Neural crest cell (in vitro differentiated cells): ENCODE measurements at regions not wholly inside any gene's neighbourhood (a gene's known extent, or its start where the extent isn't known, plus 50 kb on each side); places are given as distances from the start of the nearest gene placed in this dataset.
A peak's percentile ranks its signal among the peaks of the same experiment; 100 is the strongest.

Experiments used
- DNase-seq: peaks from one replicate; pipeline ENCODE4 v3.0.0; 2021; ENCODE audit warnings: low read depth, mixed read lengths, low spot score
- H3K27ac Mint-ChIP-seq: one replicate; pipeline ENCODE4 v1.8.0; 2021; ENCODE audit warnings: mild to moderate bottlenecking, mixed read lengths; ENCODE audit not compliant: unreplicated experiment
- H3K27me3 Mint-ChIP-seq: 2 replicates; pipeline ENCODE4 v1.8.0; 2021; ENCODE audit warnings: low read depth, mild to moderate bottlenecking, mixed read lengths
- H3K36me3 Mint-ChIP-seq: 2 replicates; pipeline ENCODE4 v1.8.0; 2021; ENCODE audit warnings: low read depth, mild to moderate bottlenecking, mixed read lengths
- H3K4me1 Mint-ChIP-seq: 2 replicates; pipeline ENCODE4 v1.8.0; 2021; ENCODE audit warnings: mixed read lengths
- H3K4me3 Mint-ChIP-seq: one replicate; pipeline ENCODE4 v1.8.0; 2021; ENCODE audit warnings: mild to moderate bottlenecking, mixed read lengths
- H3K9me3 Mint-ChIP-seq: 2 replicates; pipeline ENCODE4 v1.8.0; 2021; ENCODE audit warnings: mixed read lengths
- TF ChIP-seq, protein P1 (sequence below): fragments of 200-600 bp; sonication (generic); conservative IDR thresholded peaks from 2 replicates; pipeline ENCODE4 v1.5.0; 2021; ENCODE audit warnings: antibody characterized with exemption, mild to moderate bottlenecking

- Mint-ChIP-seq H3K27ac (no peak overlapping the region), H3K4me1 (peaks cover 6% of the 10 kb centered on the region), H3K27me3 (no peaks in the 10 kb centered on the region), H3K9me3 (no peaks in the 10 kb centered on the region), H3K4me3 (no peak overlapping the region), H3K36me3 (peaks cover 3% of the 10 kb centered on the region)
- TF ChIP-seq, protein P1, sequence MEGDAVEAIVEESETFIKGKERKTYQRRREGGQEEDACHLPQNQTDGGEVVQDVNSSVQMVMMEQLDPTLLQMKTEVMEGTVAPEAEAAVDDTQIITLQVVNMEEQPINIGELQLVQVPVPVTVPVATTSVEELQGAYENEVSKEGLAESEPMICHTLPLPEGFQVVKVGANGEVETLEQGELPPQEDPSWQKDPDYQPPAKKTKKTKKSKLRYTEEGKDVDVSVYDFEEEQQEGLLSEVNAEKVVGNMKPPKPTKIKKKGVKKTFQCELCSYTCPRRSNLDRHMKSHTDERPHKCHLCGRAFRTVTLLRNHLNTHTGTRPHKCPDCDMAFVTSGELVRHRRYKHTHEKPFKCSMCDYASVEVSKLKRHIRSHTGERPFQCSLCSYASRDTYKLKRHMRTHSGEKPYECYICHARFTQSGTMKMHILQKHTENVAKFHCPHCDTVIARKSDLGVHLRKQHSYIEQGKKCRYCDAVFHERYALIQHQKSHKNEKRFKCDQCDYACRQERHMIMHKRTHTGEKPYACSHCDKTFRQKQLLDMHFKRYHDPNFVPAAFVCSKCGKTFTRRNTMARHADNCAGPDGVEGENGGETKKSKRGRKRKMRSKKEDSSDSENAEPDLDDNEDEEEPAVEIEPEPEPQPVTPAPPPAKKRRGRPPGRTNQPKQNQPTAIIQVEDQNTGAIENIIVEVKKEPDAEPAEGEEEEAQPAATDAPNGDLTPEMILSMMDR, result no peak
- DNase-seq, result no peak
These were observed 90.6 kb downstream of the MDH1 start for GRCh38 chr2:63679252-63679855.

DNA sequence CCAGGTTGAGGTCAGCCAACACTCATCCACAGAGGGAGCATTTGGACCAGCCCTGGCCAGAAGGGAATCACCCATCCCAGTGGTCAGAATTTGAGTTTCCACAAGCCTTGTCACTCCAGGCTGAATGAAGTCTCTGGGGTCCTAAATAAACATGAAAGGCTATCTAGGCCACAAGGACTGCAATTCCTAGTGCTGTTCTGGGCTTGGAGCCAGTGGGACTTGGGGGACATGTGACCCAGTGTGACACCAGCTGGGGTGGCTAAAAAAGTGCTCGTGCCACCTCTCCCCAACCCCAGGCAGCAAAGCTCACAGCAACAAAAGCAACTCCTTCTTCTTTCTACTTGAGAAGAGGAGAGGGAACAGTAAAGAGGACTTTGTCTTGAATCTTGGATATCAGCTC is 91.7 kb downstream of the MDH1 start:
- peaks cover 6% of the 10 kb centered on the region for H3K4me1 Mint-ChIP-seq
- H3K36me3 Mint-ChIP-seq, result peaks cover 3% of the 10 kb centered on the region
- H3K27me3 Mint-ChIP-seq, result no peaks in the 10 kb centered on the region
- H3K27ac Mint-ChIP-seq, result no peak overlapping the region
- TF ChIP-seq, protein P1, result no peak
- H3K9me3 Mint-ChIP-seq, result no peaks in the 10 kb centered on the region
- no peak overlapping the region for H3K4me3 Mint-ChIP-seq
- no peak for DNase-seq

GRCh38 chr2:63681896-63682295 is 93.1 kb downstream of the MDH1 start:
- H3K27me3 Mint-ChIP-seq, result no peaks in the 10 kb centered on the region
- H3K4me3 Mint-ChIP-seq, result no peak overlapping the region
- no peaks in the 10 kb centered on the region for H3K4me1 Mint-ChIP-seq
- TF ChIP-seq, protein P1, result no peak
- H3K36me3 Mint-ChIP-seq, result peaks cover 3% of the 10 kb centered on the region
- no peak overlapping the region for H3K27ac Mint-ChIP-seq
- H3K9me3 Mint-ChIP-seq, result no peaks in the 10 kb centered on the region
- DNase-seq, result no peak

GRCh38 chr2:63692002-63692606 is 103.3 kb downstream of the MDH1 start:
- Mint-ChIP-seq H3K27ac (no peak overlapping the region), H3K9me3 (peaks cover 3% of the 10 kb centered on the region), H3K4me1 (no peaks in the 10 kb centered on the region), H3K36me3 (no peaks in the 10 kb centered on the region), H3K4me3 (no peak overlapping the region), H3K27me3 (no peaks in the 10 kb centered on the region)
- peak; percentile 7 for DNase-seq
- TF ChIP-seq, protein P1, result peak; percentile 80

GRCh38 chr2:63695583-63695982 is 106.8 kb downstream of the MDH1 start:
- Mint-ChIP-seq H3K36me3 (no peaks in the 10 kb centered on the region), H3K9me3 (no peaks in the 10 kb centered on the region), H3K27ac (no peak overlapping the region), H3K4me3 (no peak overlapping the region), H3K27me3 (no peaks in the 10 kb centered on the region), H3K4me1 (no peaks in the 10 kb centered on the region)
- DNase-seq, result no peak
- TF ChIP-seq, protein P1, result no peak
